ENCODE measurements at regions not wholly inside any gene's neighbourhood (a gene's known extent, or its start where the extent isn't known, plus 50 kb on each side); places are given as distances from the start of the nearest gene placed in this dataset.

DNA sequence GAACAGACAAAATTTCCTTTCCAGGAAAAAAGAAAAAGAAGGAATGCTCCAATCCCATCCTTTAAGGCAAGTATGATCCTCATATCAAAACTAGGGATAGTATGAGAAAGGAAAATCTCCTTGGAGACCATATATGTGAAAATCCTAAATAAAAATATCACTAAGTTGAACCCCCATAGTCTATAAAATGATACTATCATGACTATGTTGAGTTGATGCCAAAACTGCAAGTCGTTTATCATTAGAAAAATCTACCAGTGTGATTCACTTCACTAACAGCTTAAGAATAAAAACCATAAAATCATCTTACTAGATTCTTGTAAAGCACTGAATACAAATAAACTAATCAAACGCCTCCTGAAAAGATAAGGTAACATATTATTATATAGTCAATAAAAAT, 76.6 kb upstream of the STXBP5 start:
- TF ChIP-seq, protein P1, sequence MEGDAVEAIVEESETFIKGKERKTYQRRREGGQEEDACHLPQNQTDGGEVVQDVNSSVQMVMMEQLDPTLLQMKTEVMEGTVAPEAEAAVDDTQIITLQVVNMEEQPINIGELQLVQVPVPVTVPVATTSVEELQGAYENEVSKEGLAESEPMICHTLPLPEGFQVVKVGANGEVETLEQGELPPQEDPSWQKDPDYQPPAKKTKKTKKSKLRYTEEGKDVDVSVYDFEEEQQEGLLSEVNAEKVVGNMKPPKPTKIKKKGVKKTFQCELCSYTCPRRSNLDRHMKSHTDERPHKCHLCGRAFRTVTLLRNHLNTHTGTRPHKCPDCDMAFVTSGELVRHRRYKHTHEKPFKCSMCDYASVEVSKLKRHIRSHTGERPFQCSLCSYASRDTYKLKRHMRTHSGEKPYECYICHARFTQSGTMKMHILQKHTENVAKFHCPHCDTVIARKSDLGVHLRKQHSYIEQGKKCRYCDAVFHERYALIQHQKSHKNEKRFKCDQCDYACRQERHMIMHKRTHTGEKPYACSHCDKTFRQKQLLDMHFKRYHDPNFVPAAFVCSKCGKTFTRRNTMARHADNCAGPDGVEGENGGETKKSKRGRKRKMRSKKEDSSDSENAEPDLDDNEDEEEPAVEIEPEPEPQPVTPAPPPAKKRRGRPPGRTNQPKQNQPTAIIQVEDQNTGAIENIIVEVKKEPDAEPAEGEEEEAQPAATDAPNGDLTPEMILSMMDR (IDR thresholded peaks at IDR 0.05): no peak
- no peak for TF ChIP-seq POLR2A (IDR thresholded peaks at IDR 0.05)
- no peak for TF ChIP-seq EP300 (IDR thresholded peaks at IDR 0.05)
